SK-N-SH treated with all-trans-retinoic acid at 6 μM for 48 hours (cell line): ENCODE measurements at regions not wholly inside any gene's neighbourhood (a gene's known extent, or its start where the extent isn't known, plus 50 kb on each side); places are given as distances from the start of the nearest gene placed in this dataset.
"Not testable (repeated sequence)": the region's sequence is repeated elsewhere in the genome, so short reads cannot be mapped to it uniquely, and the experiment has no call there.

Experiments
- ATAC-seq: fragments of 200-7000 bp; cut with Tn5 transposase; 3 replicates; pipeline ENCODE4 v1.9.1; 2020; ENCODE audit warnings: mild to moderate bottlenecking, moderate library complexity
- ARNTL ChIP-seq: fragments of 450-650 bp; formaldehyde crosslinking; IDR thresholded peaks from 2 replicates; pipeline ENCODE4 v1.5.0; 2020; ENCODE audit warnings: low read depth, mild to moderate bottlenecking, moderate library complexity, borderline replicate concordance
- BACH2 ChIP-seq: fragments of 250-450 bp; sonication (Bioruptor Pico); IDR thresholded peaks from 2 replicates; pipeline ENCODE4 v1.9.0; 2021; ENCODE audit warnings: mild to moderate bottlenecking, borderline replicate concordance
- GLIS3 ChIP-seq: fragments of 250-450 bp; sonication (Bioruptor Pico); IDR thresholded peaks from 2 replicates; pipeline ENCODE4 v1.5.0; 2020; ENCODE audit warnings: mild to moderate bottlenecking, moderate library complexity
- ISL1 ChIP-seq: fragments of 250-450 bp; sonication (Bioruptor Pico); IDR thresholded peaks from 2 replicates; pipeline ENCODE4 v2.1.2; 2022; ENCODE audit warnings: mild to moderate bottlenecking, moderate library complexity
- OSR1 ChIP-seq: fragments of 250-450 bp; sonication (Bioruptor Pico); IDR thresholded peaks from 2 replicates; pipeline ENCODE4 v1.8.0; 2022; ENCODE audit warnings: moderate library complexity, mild to moderate bottlenecking, inconsistent platforms
- PPARA ChIP-seq: fragments of 250-450 bp; sonication (Bioruptor Pico); IDR thresholded peaks from 2 replicates; pipeline ENCODE4 v1.5.0; 2020; ENCODE audit warnings: mild to moderate bottlenecking, borderline replicate concordance
- RARB ChIP-seq: fragments of 250-450 bp; sonication (Bioruptor Pico); IDR thresholded peaks from 2 replicates; pipeline ENCODE4 v1.8.0; 2021; ENCODE audit warnings: mild to moderate bottlenecking, moderate library complexity
- TCF4 ChIP-seq: fragments of 250-450 bp; sonication (Bioruptor Pico); IDR thresholded peaks from 2 replicates; pipeline ENCODE4 v1.8.0; 2021; ENCODE audit warnings: mild to moderate bottlenecking, moderate library complexity, borderline replicate concordance
- TOX ChIP-seq: fragments of 250-450 bp; sonication (Bioruptor Pico); IDR thresholded peaks from 2 replicates; pipeline ENCODE4 v1.8.0; 2021; ENCODE audit warnings: mild to moderate bottlenecking, moderate library complexity, borderline replicate concordance
- ZC3H10 ChIP-seq: fragments of 250-450 bp; sonication (Bioruptor Pico); IDR thresholded peaks from 2 replicates; pipeline ENCODE4 v1.5.1; 2021; ENCODE audit warnings: mild to moderate bottlenecking, moderate library complexity
- ZFP3 ChIP-seq: fragments of 250-450 bp; sonication (Bioruptor Pico); IDR thresholded peaks from 2 replicates; pipeline ENCODE4 v1.5.0; 2020; ENCODE audit warnings: mild to moderate bottlenecking, moderate library complexity
- ZFP30 ChIP-seq: fragments of 450-650 bp; formaldehyde crosslinking; IDR thresholded peaks from 2 replicates; pipeline ENCODE4 v1.5.0; 2022; ENCODE audit warnings: mild to moderate bottlenecking, moderate library complexity
- ZNF565 ChIP-seq: fragments of 450-650 bp; formaldehyde crosslinking; conservative IDR thresholded peaks from 2 replicates; pipeline ENCODE4 v1.5.0; 2020; ENCODE audit warnings: low read depth, mild to moderate bottlenecking, moderate library complexity
- ZNF70 ChIP-seq: fragments of 450-650 bp; formaldehyde crosslinking; IDR thresholded peaks from 2 replicates; pipeline ENCODE4 v1.5.0; 2020; ENCODE audit warnings: mild to moderate bottlenecking, moderate library complexity
- ZNF8 ChIP-seq: fragments of 450-650 bp; formaldehyde crosslinking; IDR thresholded peaks from 2 replicates; pipeline ENCODE4 v1.5.0; 2020; ENCODE audit warnings: mild to moderate bottlenecking, moderate library complexity
- TF ChIP-seq, protein P1 (sequence below): fragments of 250-450 bp; sonication (Bioruptor Pico); IDR thresholded peaks from 2 replicates; pipeline ENCODE4 v1.8.0; 2021; ENCODE audit warnings: low read depth, mild to moderate bottlenecking, moderate library complexity, borderline replicate concordance
- TF ChIP-seq, protein P2 (sequence below): fragments of 250-450 bp; sonication (Bioruptor Pico); IDR thresholded peaks from 2 replicates; pipeline ENCODE4 v1.5.1; 2021; ENCODE audit warnings: mild to moderate bottlenecking, moderate library complexity
- TF ChIP-seq, protein P3 (sequence below): fragments of 250-450 bp; sonication (Bioruptor Pico); IDR thresholded peaks from 2 replicates; pipeline ENCODE4 v1.5.1; 2020; ENCODE audit warnings: low read depth, mild to moderate bottlenecking, moderate library complexity
- TF ChIP-seq, protein P4 (sequence below): fragments of 250-450 bp; sonication (Bioruptor Pico); IDR thresholded peaks from 2 replicates; pipeline ENCODE4 v1.8.0; 2020; ENCODE audit warnings: mild to moderate bottlenecking, moderate library complexity, borderline replicate concordance
- TF ChIP-seq, protein P5 (sequence below): fragments of 250-450 bp; sonication (Bioruptor Pico); IDR thresholded peaks from 2 replicates; pipeline ENCODE4 v1.5.0; 2020; ENCODE audit warnings: mild to moderate bottlenecking, moderate library complexity

DNA sequence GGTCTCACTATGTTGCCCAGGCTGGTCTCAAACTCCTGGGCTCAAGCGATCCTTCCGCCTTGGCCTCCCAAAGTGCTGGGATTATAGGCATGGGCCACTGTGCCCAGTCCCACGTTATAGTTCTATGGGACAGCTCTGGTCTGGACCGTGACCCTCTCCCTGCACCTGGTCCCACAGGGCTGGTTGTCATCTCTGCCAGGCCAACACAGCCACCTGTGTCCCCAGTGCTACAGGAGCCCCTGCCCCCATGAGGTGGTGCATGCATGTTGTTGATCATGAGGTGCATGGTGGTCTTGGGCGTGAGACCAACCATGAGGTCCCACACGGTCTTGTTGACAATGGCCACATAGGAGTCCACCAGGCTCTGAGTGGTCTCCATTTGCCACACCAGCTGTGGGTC is 51.0 kb upstream of the UBE2Q2 start:
- ATAC-seq, result not testable (repeated sequence)

DNA sequence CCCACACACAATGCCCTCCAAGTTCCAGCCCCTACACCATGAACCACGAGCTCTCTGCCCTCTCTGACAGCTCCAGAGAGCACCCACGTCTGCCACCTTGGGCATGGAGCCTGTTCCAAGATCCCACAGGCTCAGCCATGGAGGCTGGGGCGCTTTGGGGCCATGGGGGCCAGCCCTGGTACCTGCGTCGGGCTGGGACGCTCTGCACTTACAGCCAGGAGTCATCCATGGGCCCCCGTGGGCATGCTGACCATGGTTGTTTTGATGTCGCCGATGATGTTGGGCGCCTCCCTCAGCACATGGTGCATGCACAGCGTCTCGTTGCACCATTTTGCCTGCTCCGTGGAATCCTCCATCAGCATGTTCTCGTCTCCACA is 51.9 kb upstream of the UBE2Q2 start:
- ATAC-seq, result no peak
- TF ChIP-seq ZFP3 (CRISPR knock-in tag) (no peak), OSR1 (no peak), ISL1 (CRISPR knock-in tag) (no peak), ARNTL (CRISPR knock-in tag) (no peak), RARB (CRISPR knock-in tag) (no peak), TOX (no peak), TCF4 (CRISPR knock-in tag) (no peak), BACH2 (CRISPR knock-in tag) (no peak), ZFP30 (CRISPR knock-in tag) (no peak), ZNF70 (CRISPR knock-in tag) (no peak), PPARA (no peak), ZNF8 (CRISPR knock-in tag) (no peak), GLIS3 (CRISPR knock-in tag) (no peak), ZNF565 (CRISPR knock-in tag) (no peak), ZC3H10 (CRISPR knock-in tag) (no peak)
- TF ChIP-seq, protein P1, sequence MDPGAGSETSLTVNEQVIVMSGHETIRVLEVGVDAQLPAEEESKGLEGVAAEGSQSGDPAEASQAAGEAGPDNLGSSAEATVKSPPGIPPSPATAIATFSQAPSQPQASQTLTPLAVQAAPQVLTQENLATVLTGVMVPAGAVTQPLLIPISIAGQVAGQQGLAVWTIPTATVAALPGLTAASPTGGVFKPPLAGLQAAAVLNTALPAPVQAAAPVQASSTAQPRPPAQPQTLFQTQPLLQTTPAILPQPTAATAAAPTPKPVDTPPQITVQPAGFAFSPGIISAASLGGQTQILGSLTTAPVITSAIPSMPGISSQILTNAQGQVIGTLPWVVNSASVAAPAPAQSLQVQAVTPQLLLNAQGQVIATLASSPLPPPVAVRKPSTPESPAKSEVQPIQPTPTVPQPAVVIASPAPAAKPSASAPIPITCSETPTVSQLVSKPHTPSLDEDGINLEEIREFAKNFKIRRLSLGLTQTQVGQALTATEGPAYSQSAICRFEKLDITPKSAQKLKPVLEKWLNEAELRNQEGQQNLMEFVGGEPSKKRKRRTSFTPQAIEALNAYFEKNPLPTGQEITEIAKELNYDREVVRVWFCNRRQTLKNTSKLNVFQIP (CRISPR knock-in tag), result no peak
- TF ChIP-seq, protein P2, sequence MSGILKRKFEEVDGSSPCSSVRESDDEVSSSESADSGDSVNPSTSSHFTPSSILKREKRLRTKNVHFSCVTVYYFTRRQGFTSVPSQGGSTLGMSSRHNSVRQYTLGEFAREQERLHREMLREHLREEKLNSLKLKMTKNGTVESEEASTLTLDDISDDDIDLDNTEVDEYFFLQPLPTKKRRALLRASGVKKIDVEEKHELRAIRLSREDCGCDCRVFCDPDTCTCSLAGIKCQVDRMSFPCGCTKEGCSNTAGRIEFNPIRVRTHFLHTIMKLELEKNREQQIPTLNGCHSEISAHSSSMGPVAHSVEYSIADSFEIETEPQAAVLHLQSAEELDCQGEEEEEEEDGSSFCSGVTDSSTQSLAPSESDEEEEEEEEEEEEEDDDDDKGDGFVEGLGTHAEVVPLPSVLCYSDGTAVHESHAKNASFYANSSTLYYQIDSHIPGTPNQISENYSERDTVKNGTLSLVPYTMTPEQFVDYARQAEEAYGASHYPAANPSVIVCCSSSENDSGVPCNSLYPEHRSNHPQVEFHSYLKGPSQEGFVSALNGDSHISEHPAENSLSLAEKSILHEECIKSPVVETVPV (CRISPR knock-in tag), result no peak
- TF ChIP-seq, protein P3, sequence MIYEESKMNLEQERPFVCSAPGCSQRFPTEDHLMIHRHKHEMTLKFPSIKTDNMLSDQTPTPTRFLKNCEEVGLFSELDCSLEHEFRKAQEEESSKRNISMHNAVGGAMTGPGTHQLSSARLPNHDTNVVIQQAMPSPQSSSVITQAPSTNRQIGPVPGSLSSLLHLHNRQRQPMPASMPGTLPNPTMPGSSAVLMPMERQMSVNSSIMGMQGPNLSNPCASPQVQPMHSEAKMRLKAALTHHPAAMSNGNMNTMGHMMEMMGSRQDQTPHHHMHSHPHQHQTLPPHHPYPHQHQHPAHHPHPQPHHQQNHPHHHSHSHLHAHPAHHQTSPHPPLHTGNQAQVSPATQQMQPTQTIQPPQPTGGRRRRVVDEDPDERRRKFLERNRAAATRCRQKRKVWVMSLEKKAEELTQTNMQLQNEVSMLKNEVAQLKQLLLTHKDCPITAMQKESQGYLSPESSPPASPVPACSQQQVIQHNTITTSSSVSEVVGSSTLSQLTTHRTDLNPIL, result no peak
- TF ChIP-seq, protein P4, sequence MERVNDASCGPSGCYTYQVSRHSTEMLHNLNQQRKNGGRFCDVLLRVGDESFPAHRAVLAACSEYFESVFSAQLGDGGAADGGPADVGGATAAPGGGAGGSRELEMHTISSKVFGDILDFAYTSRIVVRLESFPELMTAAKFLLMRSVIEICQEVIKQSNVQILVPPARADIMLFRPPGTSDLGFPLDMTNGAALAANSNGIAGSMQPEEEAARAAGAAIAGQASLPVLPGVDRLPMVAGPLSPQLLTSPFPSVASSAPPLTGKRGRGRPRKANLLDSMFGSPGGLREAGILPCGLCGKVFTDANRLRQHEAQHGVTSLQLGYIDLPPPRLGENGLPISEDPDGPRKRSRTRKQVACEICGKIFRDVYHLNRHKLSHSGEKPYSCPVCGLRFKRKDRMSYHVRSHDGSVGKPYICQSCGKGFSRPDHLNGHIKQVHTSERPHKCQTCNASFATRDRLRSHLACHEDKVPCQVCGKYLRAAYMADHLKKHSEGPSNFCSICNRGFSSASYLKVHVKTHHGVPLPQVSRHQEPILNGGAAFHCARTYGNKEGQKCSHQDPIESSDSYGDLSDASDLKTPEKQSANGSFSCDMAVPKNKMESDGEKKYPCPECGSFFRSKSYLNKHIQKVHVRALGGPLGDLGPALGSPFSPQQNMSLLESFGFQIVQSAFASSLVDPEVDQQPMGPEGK (CRISPR knock-in tag), result no peak
- TF ChIP-seq, protein P5, sequence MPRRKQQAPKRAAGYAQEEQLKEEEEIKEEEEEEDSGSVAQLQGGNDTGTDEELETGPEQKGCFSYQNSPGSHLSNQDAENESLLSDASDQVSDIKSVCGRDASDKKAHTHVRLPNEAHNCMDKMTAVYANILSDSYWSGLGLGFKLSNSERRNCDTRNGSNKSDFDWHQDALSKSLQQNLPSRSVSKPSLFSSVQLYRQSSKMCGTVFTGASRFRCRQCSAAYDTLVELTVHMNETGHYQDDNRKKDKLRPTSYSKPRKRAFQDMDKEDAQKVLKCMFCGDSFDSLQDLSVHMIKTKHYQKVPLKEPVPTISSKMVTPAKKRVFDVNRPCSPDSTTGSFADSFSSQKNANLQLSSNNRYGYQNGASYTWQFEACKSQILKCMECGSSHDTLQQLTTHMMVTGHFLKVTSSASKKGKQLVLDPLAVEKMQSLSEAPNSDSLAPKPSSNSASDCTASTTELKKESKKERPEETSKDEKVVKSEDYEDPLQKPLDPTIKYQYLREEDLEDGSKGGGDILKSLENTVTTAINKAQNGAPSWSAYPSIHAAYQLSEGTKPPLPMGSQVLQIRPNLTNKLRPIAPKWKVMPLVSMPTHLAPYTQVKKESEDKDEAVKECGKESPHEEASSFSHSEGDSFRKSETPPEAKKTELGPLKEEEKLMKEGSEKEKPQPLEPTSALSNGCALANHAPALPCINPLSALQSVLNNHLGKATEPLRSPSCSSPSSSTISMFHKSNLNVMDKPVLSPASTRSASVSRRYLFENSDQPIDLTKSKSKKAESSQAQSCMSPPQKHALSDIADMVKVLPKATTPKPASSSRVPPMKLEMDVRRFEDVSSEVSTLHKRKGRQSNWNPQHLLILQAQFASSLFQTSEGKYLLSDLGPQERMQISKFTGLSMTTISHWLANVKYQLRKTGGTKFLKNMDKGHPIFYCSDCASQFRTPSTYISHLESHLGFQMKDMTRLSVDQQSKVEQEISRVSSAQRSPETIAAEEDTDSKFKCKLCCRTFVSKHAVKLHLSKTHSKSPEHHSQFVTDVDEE (CRISPR knock-in tag), result no peak

DNA sequence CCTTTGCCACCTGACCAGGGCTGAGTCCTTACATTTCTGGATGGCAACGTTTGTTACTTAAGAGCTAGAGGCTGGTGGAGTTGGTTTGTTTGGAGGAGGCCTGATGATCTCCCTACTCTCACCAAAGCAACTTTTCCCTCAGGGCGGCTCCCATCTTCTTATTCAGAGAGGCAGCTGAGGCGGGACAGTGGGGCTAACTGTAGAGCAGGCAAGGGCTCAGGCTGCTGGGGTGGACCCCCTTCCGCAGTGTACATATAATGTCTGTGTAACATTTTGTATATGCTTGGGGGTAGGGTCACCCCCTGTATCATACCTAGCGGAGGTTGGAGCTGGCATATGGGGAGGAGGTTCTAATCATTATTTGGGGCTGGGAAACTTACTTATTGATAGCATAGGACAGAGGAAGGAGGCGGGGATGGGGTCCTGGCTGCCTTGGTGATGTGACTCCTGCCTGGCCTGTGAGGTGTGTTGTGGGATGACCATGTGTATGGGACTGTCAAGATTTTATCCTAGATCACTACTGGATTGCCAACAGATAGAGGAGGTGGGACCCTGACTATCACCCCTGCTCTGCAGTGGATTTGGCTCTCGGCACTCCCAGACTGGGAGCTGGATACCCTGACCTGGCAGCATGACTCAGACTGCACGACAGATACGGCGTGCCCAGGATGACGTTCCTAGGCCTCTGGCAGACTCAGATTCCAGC is 52.5 kb upstream of the UBE2Q2 start:
- TF ChIP-seq, protein P4 (CRISPR knock-in tag), result no peak
- TF ChIP-seq, protein P5 (CRISPR knock-in tag), result no peak
- TF ChIP-seq ISL1 (CRISPR knock-in tag) (no peak), ZFP30 (CRISPR knock-in tag) (no peak), ARNTL (CRISPR knock-in tag) (no peak), ZNF8 (CRISPR knock-in tag) (no peak)
- TF ChIP-seq, all 23 proteins: peak for 0

More for the DNA sequence above, 52.5 kb upstream of the UBE2Q2 start:
- ATAC-seq, result no peak
